Endothelial cell of umbilical vein (primary cell): ENCODE measurements at regions not wholly inside any gene's neighbourhood (a gene's known extent, or its start where the extent isn't known, plus 50 kb on each side); places are given as distances from the start of the nearest gene placed in this dataset.

ENCODE experiments used
- BruUV-seq: library from RNA; stranded (reverse); fragments of 400-500 nt; replicated peaks from 2 replicates; lab custom pipeline; 2021; lab: Mats Ljungman, UMichigan
- CTCF ChIA-PET: fragments of 300-600, 350-600 bp; sonication (Branson Sonifier 250); formaldehyde crosslinking; loops from one replicate; lab custom pipeline; 2021; ENCODE audit warnings: antibody characterized with exemption, inconsistent platforms; lab: Charles Lee
- POLR2A ChIA-PET: fragments of 300-600, 350-600 bp; sonication (Branson Sonifier 250); formaldehyde crosslinking; loops from one replicate; lab custom pipeline; 2021; ENCODE audit warnings: antibody characterized with exemption, inconsistent platforms; lab: Charles Lee
- DNase-seq: peaks from one replicate; pipeline ENCODE4 v3.0.0-alpha.2; 2011; ENCODE audit warnings: low read depth, low spot score
- FAIRE-seq: peaks from 2 replicates; lab custom pipeline; 2011; peaks lifted over from hg19 to GRCh38; lab: Jason Lieb, UNC
- H2AFZ ChIP-seq: 2 replicates; pipeline ENCODE4 v1.6.0; 2012; ENCODE audit warnings: low read depth, low read length, control low read depth, inconsistent platforms
- H3K27ac ChIP-seq: 2 replicates; pipeline ENCODE4 v1.5.1; 2011; ENCODE audit warnings: low read depth, mild to moderate bottlenecking, control low read depth, low read length, moderate library complexity; ENCODE audit not compliant: insufficient read depth
- H3K27me3 ChIP-seq, 2 experiments: 2 replicates each; pipeline versions ENCODE4 v1.6.0 to v1.6.1; 2011; ENCODE audit warnings: low read length in 2 of 2, mixed read lengths in 1 of 2; ENCODE audit not compliant: control insufficient read depth in 2 of 2, insufficient read depth in 2 of 2
- H3K36me3 ChIP-seq, 2 experiments: 2 replicates in 1 of 2; 3 replicates in 1 of 2; pipeline ENCODE4 v1.5.1; 2011; ENCODE audit warnings: low read length in 2 of 2, mild to moderate bottlenecking in 1 of 2, moderate library complexity in 1 of 2; ENCODE audit not compliant: control insufficient read depth in 2 of 2, insufficient read depth in 2 of 2; ENCODE audit errors: extremely low read depth in 1 of 2
- H3K4me1 ChIP-seq: 3 replicates; pipeline ENCODE4 v1.5.1; 2011; ENCODE audit warnings: mild to moderate bottlenecking, low read length; ENCODE audit not compliant: control insufficient read depth, insufficient read depth; ENCODE audit errors: extremely low read depth
- H3K4me2 ChIP-seq: 2 replicates; pipeline ENCODE4 v1.6.1; 2011; ENCODE audit warnings: low read length, control low read depth, mixed read lengths; ENCODE audit not compliant: insufficient read depth
- H3K4me3 ChIP-seq, 3 experiments: fragments of 200-600 bp in 1 of 3; sonication (generic), shearing (Covaris generic) in 1 of 3; replicated peaks in 1 of 3; 2 replicates each; pipeline ENCODE4 v1.5.1; 2011 to 2016; ENCODE audit warnings: control low read depth in 3 of 3, low read length in 3 of 3, mild to moderate bottlenecking in 2 of 3, inconsistent platforms in 1 of 3, low read depth in 1 of 3, moderate library complexity in 1 of 3; ENCODE audit not compliant: insufficient read depth in 1 of 3
- H3K79me2 ChIP-seq: 2 replicates; pipeline ENCODE4 v1.6.0; 2012; ENCODE audit warnings: low read length, inconsistent platforms; ENCODE audit not compliant: control insufficient read depth, insufficient read depth
- H3K9ac ChIP-seq: replicated peaks from 2 replicates; pipeline ENCODE3; 2011; ENCODE audit warnings: low read length, control low read depth; ENCODE audit not compliant: insufficient read depth; ENCODE audit errors: extremely low read depth
- H3K9me1 ChIP-seq: replicated peaks from 3 replicates; pipeline ENCODE4 v1.6.0; 2011; ENCODE audit warnings: mild to moderate bottlenecking, low read length; ENCODE audit not compliant: control insufficient read depth, insufficient read depth; ENCODE audit errors: extremely low read depth
- H3K9me3 ChIP-seq: replicated peaks from 2 replicates; pipeline ENCODE4 v1.5.1; 2012; ENCODE audit warnings: low read length, inconsistent platforms; ENCODE audit not compliant: control insufficient read depth, insufficient read depth
- H4K20me1 ChIP-seq: replicated peaks from 2 replicates; pipeline ENCODE3; 2011; ENCODE audit warnings: mild to moderate bottlenecking, low read length; ENCODE audit not compliant: control insufficient read depth, insufficient read depth; ENCODE audit errors: extremely low read depth
- CTCF ChIP-seq, 2 donors: IDR thresholded peaks; 1 replicate in 1 of 2; 2 replicates in 1 of 2; pipeline ENCODE4 v1.5.1; 2011; ENCODE audit warnings: low read length in 2 of 2, mild to moderate bottlenecking in 2 of 2, moderate library complexity in 2 of 2, control low read depth in 1 of 2, inconsistent platforms in 1 of 2, low read depth in 1 of 2; ENCODE audit not compliant: insufficient read depth in 1 of 2; ENCODE audit errors: extremely low read depth in 1 of 2
- EZH2 ChIP-seq: IDR thresholded peaks from 2 replicates; pipeline ENCODE4 v1.6.1; 2012; ENCODE audit warnings: borderline replicate concordance, low read depth, mild to moderate bottlenecking, moderate library complexity, low read length, inconsistent platforms; ENCODE audit not compliant: severe bottlenecking
- FOS ChIP-seq: IDR thresholded peaks from 2 replicates; pipeline ENCODE4 v1.6.1; 2011; ENCODE audit warnings: mild to moderate bottlenecking, low read length, moderate library complexity, borderline replicate concordance; ENCODE audit not compliant: insufficient read depth
- GATA2 ChIP-seq: IDR thresholded peaks from 2 replicates; pipeline ENCODE4 v1.7.0; 2011; ENCODE audit warnings: low read depth, mild to moderate bottlenecking, moderate library complexity, mixed read lengths, low read length; ENCODE audit not compliant: insufficient read length, insufficient read depth
- JUN ChIP-seq: IDR thresholded peaks from 2 replicates; pipeline ENCODE4 v1.6.1; 2011; ENCODE audit warnings: borderline replicate concordance, low read depth; ENCODE audit not compliant: insufficient read length, insufficient read depth
- MAX ChIP-seq: IDR thresholded peaks from 2 replicates; pipeline ENCODE4 v1.6.1; 2011; ENCODE audit not compliant: insufficient read depth, insufficient read length
- MYC ChIP-seq: IDR thresholded peaks from one replicate; pipeline ENCODE4 v1.6.1; 2011; ENCODE audit warnings: mild to moderate bottlenecking, low read depth, low read length
- POLR2A ChIP-seq: IDR thresholded peaks from 2 replicates; pipeline ENCODE4 v1.6.1; 2012; ENCODE audit warnings: low read depth, mild to moderate bottlenecking, control low read depth, low read length
- POLR2AphosphoS5 ChIP-seq: IDR thresholded peaks from 2 replicates; pipeline ENCODE4 v1.6.1; 2012; ENCODE audit warnings: low read depth, mild to moderate bottlenecking, control low read depth, low read length, moderate library complexity; ENCODE audit not compliant: insufficient read depth
- dilution Hi-C: fragments of 300-500 bp; cut with MboI; formaldehyde crosslinking; loops from one replicate; pipeline ENCODE4 v1.15.0; 2019; ENCODE audit warnings: low sequenced_read_pairs; ENCODE audit not compliant: extremely low pct_ligation_motif_present
- intact Hi-C: fragments of 100-400 bp; cut with micrococcal nuclease; formaldehyde crosslinking; loops from one replicate; pipeline ENCODE4 v1.10.0; 2022

- Histone ChIP-seq H3K4me1 (no peaks in the 10 kb centered on the region), H3K79me2 (no peaks in the 10 kb centered on the region), H4K20me1 (no peaks in the 10 kb centered on the region), H3K9me3 (no peaks in the 10 kb centered on the region), H3K9me1 (no peaks in the 10 kb centered on the region), H3K4me2 (no peak overlapping the region), H3K27ac (no peak overlapping the region), H2AFZ (no peak overlapping the region), H3K4me3 (no peak overlapping the region), H3K36me3 (no peaks in the 10 kb centered on the region), H3K27me3 (no peaks in the 10 kb centered on the region), H3K9ac (no peak overlapping the region)
- no peak for TF ChIP-seq JUN
- TF ChIP-seq MAX, result no peak
- TF ChIP-seq POLR2A, result no peak
- no peak for TF ChIP-seq POLR2AphosphoS5
- no peak for TF ChIP-seq EZH2
- TF ChIP-seq FOS, result no peak
- no peak for TF ChIP-seq MYC
- no peak for TF ChIP-seq CTCF (IDR thresholded peaks at IDR 0.05; ENCODE audit: extremely low read depth in 1 of 2, insufficient read depth in 1 of 2, low read depth in 1 of 2, low read length in 2 of 2)
- no peak for TF ChIP-seq GATA2
- dilution Hi-C loops (no loop called here), intact Hi-C loops (no loop called here)
- ChIA-PET POLR2A (no interaction called here), CTCF (no interaction called here)
- FAIRE-seq (no peak), DNase-seq (no peak)
- no TSS peak for BruUV-seq
These were observed 529.7 kb downstream of the TBC1D32 start for GRCh38 chr6:120804612-120805011.
